Ovary (tissue), 3 donors: ENCODE measurements at regions not wholly inside any gene's neighbourhood (a gene's known extent, or its start where the extent isn't known, plus 50 kb on each side); places are given as distances from the start of the nearest gene placed in this dataset.

ENCODE experiments used
- EP300 ChIP-seq: sonication (generic); formaldehyde crosslinking; IDR thresholded peaks from one replicate; pipeline ENCODE4 v1.6.1; 2017; ENCODE audit warnings: antibody characterized with exemption
- POLR2A ChIP-seq: fragments of 450-650 bp; IDR thresholded peaks from one replicate; pipeline ENCODE4 v1.6.1; 2017; ENCODE audit warnings: antibody characterized with exemption, mild to moderate bottlenecking, moderate library complexity
- TF ChIP-seq, protein P1 (sequence below), 3 donors: fragments of 450-650 bp in 2 of 3; fragments of 200-600 bp in 1 of 3; IDR thresholded peaks; one replicate each; pipeline versions ENCODE4 v1.5.1 to v1.8.0; 2016 to 2022; ENCODE audit warnings: antibody characterized with exemption in 3 of 3, mild to moderate bottlenecking in 1 of 3
- donor health status: DM: no; HTN: no; CAD: no.

- TF ChIP-seq, protein P1, sequence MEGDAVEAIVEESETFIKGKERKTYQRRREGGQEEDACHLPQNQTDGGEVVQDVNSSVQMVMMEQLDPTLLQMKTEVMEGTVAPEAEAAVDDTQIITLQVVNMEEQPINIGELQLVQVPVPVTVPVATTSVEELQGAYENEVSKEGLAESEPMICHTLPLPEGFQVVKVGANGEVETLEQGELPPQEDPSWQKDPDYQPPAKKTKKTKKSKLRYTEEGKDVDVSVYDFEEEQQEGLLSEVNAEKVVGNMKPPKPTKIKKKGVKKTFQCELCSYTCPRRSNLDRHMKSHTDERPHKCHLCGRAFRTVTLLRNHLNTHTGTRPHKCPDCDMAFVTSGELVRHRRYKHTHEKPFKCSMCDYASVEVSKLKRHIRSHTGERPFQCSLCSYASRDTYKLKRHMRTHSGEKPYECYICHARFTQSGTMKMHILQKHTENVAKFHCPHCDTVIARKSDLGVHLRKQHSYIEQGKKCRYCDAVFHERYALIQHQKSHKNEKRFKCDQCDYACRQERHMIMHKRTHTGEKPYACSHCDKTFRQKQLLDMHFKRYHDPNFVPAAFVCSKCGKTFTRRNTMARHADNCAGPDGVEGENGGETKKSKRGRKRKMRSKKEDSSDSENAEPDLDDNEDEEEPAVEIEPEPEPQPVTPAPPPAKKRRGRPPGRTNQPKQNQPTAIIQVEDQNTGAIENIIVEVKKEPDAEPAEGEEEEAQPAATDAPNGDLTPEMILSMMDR (IDR thresholded peaks at IDR 0.05), result no peak
- TF ChIP-seq POLR2A (no peak), EP300 (no peak)
Observed at GRCh38 chr14:71511152-71511551, 421.1 kb upstream of the RGS6 start.
